ENCODE measurements at regions not wholly inside any gene's neighbourhood (a gene's known extent, or its start where the extent isn't known, plus 50 kb on each side); places are given as distances from the start of the nearest gene placed in this dataset.
A peak's percentile ranks its signal among the peaks of the same experiment; 100 is the strongest.
"Not testable (repeated sequence)": the region's sequence is repeated elsewhere in the genome, so short reads cannot be mapped to it uniquely, and the experiment has no call there.

DNA sequence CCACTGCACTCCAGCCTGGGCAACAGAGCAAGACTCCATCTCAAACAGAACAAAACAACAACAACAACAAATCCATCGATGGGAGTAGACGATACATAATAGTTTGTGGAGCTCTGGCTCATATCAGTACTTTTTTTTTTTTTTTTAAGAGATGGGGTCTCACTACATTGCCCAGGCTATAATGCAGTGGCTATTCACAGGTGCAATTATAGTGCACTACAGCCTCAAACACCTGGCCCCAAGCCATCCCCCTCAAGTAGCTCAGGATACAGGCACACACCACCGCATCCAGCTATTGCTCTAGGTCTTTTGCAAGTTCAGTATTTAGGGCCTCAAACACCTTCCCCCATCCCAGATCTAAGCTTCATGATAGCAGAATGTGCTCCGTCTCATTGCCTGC is 110.6 kb downstream of the KATNIP start:
- DNase-seq (ENCODE audit: low read depth, low spot score) = no peak
- H3K27ac Mint-ChIP-seq (ENCODE audit: unreplicated experiment) = peak overlapping the region; percentile 27
- no peaks in the 10 kb centered on the region for H3K4me1 Mint-ChIP-seq
- H3K4me3 Mint-ChIP-seq = no peak overlapping the region
- H3K27me3 Mint-ChIP-seq (ENCODE audit: low read depth) = no peaks in the 10 kb centered on the region
- H3K9me3 Mint-ChIP-seq = no peaks in the 10 kb centered on the region
- H3K36me3 Mint-ChIP-seq (ENCODE audit: low read depth) = peaks cover 5% of the 10 kb centered on the region
- TF ChIP-seq, protein P1, sequence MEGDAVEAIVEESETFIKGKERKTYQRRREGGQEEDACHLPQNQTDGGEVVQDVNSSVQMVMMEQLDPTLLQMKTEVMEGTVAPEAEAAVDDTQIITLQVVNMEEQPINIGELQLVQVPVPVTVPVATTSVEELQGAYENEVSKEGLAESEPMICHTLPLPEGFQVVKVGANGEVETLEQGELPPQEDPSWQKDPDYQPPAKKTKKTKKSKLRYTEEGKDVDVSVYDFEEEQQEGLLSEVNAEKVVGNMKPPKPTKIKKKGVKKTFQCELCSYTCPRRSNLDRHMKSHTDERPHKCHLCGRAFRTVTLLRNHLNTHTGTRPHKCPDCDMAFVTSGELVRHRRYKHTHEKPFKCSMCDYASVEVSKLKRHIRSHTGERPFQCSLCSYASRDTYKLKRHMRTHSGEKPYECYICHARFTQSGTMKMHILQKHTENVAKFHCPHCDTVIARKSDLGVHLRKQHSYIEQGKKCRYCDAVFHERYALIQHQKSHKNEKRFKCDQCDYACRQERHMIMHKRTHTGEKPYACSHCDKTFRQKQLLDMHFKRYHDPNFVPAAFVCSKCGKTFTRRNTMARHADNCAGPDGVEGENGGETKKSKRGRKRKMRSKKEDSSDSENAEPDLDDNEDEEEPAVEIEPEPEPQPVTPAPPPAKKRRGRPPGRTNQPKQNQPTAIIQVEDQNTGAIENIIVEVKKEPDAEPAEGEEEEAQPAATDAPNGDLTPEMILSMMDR (conservative IDR thresholded peaks at IDR 0.05) = no peak

DNA sequence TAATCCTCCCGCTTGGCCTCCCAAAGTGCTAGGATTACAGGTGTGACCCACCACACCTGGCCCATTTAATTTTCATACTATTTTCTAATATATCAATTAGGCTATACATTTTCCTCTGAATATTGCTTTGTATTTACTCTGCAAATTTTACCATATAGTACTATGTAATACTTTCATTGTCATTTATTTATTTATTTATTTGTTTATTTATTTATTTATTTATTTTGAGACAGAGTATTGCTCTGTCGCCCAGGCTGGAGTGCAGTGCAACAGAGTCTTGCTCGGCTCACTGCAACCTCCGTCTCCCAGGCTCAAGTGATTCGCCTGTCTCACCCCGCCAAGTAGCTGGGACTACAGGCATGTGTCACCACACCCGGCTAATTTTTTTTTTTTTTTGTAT is 113.3 kb downstream of the KATNIP start:
- H3K27me3 Mint-ChIP-seq (ENCODE audit: low read depth); DNase-seq (ENCODE audit: low read depth, low spot score); H3K36me3 Mint-ChIP-seq (ENCODE audit: low read depth); H3K4me3 Mint-ChIP-seq; H3K27ac Mint-ChIP-seq (ENCODE audit: unreplicated experiment); H3K9me3 Mint-ChIP-seq; H3K4me1 Mint-ChIP-seq: not testable (repeated sequence)

DNA sequence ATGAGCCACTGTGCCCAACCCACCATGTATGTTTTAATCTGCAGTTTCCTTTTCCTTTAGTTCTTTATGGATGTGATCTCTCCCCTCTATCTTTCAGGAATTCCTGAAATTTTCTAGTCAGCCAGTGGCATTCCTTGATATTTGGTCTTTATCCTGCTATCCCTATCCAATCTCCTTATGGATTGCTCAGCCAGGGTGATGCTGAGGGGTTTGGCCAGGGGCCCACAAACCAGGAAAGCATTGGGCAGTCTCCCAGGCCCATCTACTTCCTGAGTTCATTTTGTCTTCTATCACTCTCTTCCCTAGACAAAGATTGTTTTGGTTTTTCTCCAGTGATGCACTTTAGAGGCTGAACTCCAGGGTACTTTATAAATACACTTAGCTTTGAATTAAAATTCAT is 115.9 kb downstream of the KATNIP start:
- no peak overlapping the region for H3K27ac Mint-ChIP-seq (ENCODE audit: unreplicated experiment)
- H3K9me3 Mint-ChIP-seq = no peaks in the 10 kb centered on the region
- no peaks in the 10 kb centered on the region for H3K27me3 Mint-ChIP-seq (ENCODE audit: low read depth)
- H3K4me1 Mint-ChIP-seq = no peaks in the 10 kb centered on the region
- TF ChIP-seq, protein P1 (conservative IDR thresholded peaks at IDR 0.05) = no peak
- H3K36me3 Mint-ChIP-seq (ENCODE audit: low read depth) = no peaks in the 10 kb centered on the region
- H3K4me3 Mint-ChIP-seq = no peak overlapping the region
- no peak for DNase-seq (ENCODE audit: low read depth, low spot score)

DNA sequence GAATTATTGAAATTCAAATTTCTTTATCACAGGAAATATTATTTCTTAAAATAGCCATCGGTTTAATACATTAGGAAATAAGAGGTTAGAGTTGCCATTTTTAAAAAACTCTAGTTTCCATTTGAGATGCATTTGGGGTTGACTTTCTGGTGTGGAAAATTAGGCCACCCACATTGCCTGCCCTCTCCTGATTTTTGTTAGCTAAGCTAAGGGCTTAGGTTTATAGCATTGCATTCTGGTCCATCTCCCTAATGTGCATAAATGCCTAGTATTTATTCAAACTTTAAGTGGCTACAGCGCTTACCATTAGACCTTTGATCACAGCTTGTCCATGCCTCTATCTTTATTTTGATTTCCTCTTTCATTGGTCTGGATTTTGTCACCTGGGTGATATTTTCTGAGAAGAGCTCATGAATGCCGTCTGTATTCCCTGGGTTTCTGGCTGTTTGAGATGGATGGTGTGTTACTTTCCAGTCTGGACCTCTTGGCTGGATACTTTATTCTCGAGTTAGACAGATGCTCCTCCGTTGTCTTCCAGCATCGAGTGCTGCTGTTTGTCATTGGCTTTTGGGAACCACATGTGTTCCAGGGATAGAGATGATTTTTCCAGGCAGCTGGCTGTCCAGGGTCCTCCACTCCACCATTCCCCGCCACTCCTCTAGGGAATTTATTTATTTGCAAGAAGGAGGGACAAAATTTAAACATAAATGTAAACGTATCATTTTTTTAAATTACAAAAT is 120.3 kb downstream of the KATNIP start:
- H3K9me3 Mint-ChIP-seq = peaks cover 3% of the 10 kb centered on the region
- no peak for DNase-seq (ENCODE audit: low read depth, low spot score)
- H3K27ac Mint-ChIP-seq (ENCODE audit: unreplicated experiment) = peak overlapping the region; percentile 75

DNA sequence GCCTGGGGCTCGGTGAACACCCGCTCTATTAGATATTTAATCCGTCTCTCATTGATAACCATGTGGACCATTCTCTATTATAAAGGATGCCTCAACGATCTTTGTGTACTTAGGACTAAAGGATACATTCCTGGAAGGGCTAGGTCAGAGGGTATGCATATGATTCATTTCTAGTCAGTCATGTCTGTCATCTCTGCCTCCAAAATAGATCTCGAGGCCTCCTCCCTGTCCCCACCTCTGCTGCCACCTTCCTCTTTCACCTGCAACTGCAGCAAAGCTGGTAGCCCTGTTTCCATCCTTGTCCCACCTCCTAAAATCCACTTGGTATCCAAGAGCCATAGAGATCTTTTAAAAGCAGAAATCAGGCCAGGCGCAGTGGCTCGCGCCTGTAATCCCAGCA is 121.5 kb downstream of the KATNIP start:
- no peaks in the 10 kb centered on the region for H3K27me3 Mint-ChIP-seq (ENCODE audit: low read depth)
- DNase-seq (ENCODE audit: low read depth, low spot score) = no peak
- no peak overlapping the region for H3K4me3 Mint-ChIP-seq
- H3K27ac Mint-ChIP-seq (ENCODE audit: unreplicated experiment) = no peak overlapping the region
- H3K4me1 Mint-ChIP-seq = no peaks in the 10 kb centered on the region
- H3K9me3 Mint-ChIP-seq = peaks cover 3% of the 10 kb centered on the region
- H3K36me3 Mint-ChIP-seq (ENCODE audit: low read depth) = peaks cover 10% of the 10 kb centered on the region
- TF ChIP-seq, protein P1 (conservative IDR thresholded peaks at IDR 0.05) = no peak

More for the DNA sequence above, 120.3 kb downstream of the KATNIP start:
- Mint-ChIP-seq H3K4me1 (no peaks in the 10 kb centered on the region), H3K27me3 (ENCODE audit: low read depth) (no peaks in the 10 kb centered on the region), H3K4me3 (no peak overlapping the region), H3K36me3 (ENCODE audit: low read depth) (peaks cover 10% of the 10 kb centered on the region)
- TF ChIP-seq, protein P1 (conservative IDR thresholded peaks at IDR 0.05) = no peak

DNA sequence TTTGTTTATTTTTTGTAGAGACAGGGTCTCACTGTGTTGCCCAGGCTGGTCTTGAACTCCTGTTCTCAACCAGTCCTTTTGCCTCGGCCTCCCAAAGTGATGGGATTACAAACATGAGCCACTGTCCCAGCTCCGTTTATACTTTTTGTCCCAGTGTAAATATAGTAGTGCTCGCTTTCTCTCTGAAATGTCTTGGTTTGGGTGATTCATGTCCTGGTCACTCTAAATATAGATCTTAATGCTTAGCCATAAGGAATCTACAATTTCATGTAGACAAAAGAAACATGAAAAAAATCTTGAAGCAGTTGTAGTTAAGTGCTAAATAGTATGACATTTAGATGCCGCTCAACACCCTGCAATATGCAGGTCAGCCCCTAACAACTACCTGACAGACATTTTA is 126.9 kb downstream of the KATNIP start:
- Mint-ChIP-seq H3K36me3 (ENCODE audit: low read depth) (peaks cover 16% of the 10 kb centered on the region), H3K27ac (ENCODE audit: unreplicated experiment) (no peak overlapping the region), H3K4me3 (no peak overlapping the region), H3K9me3 (peaks cover 3% of the 10 kb centered on the region), H3K27me3 (ENCODE audit: low read depth) (no peaks in the 10 kb centered on the region), H3K4me1 (peaks cover 4% of the 10 kb centered on the region)
- no peak for DNase-seq (ENCODE audit: low read depth, low spot score)
- TF ChIP-seq, protein P1 (conservative IDR thresholded peaks at IDR 0.05) = no peak

Data from neural crest cell (in vitro differentiated cells).